ENCODE measurements at regions not wholly inside any gene's neighbourhood (a gene's known extent, or its start where the extent isn't known, plus 50 kb on each side); places are given as distances from the start of the nearest gene placed in this dataset.

DNA sequence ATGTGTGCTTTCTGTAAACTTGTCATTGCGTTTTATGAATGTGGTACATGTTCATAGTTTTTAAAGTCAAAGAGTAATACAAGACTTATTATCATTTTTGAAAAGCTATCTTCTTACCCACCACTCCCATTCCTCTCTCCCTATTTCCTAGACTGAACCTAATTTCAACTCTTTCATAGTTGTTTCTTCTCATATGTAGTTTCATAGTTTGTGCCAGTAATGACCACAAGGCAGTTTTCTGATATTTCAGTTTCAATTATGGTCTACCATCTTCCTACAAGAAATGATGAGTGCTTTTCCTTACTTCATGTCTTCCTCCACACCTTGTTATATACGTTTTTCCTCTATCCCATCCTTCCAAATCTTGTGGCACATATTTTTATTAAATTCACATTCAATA lies 445.0 kb upstream of the GOLIM4 start:
- no peak for TF ChIP-seq EZH2 (IDR thresholded peaks at IDR 0.05)
- TF ChIP-seq POLR2AphosphoS5 (IDR thresholded peaks at IDR 0.05; ENCODE audit: borderline replicate concordance, low read depth, low read length) = no peak
- TF ChIP-seq FOXP2 (optimal IDR thresholded peaks at IDR 0.05; ENCODE audit: control extremely low read depth, extremely low read length, insufficient read depth) = no peak
